Duodenal mucosa (tissue), 2 donors: ENCODE measurements at regions not wholly inside any gene's neighbourhood (a gene's known extent, or its start where the extent isn't known, plus 50 kb on each side); places are given as distances from the start of the nearest gene placed in this dataset.

Source experiments
- H3K27ac ChIP-seq: one replicate; pipeline ENCODE4 v1.7.0; 2013; ENCODE audit warnings: low read depth, low read length
- H3K27me3 ChIP-seq, 2 donors: one replicate each; pipeline ENCODE4 v1.7.0; 2013; ENCODE audit warnings: low read length in 2 of 2, control low read depth in 1 of 2; ENCODE audit not compliant: insufficient read depth in 2 of 2, control insufficient read depth in 1 of 2
- H3K36me3 ChIP-seq, 2 donors: one replicate each; pipeline ENCODE4 v1.7.0; 2013; ENCODE audit warnings: low read length in 2 of 2, control low read depth in 1 of 2; ENCODE audit not compliant: insufficient read depth in 2 of 2, control insufficient read depth in 1 of 2
- H3K4me1 ChIP-seq, 2 donors: one replicate each; pipeline ENCODE4 v1.7.0; 2013; ENCODE audit warnings: low read length in 2 of 2, control low read depth in 1 of 2; ENCODE audit not compliant: insufficient read depth in 2 of 2, control insufficient read depth in 1 of 2
- H3K4me3 ChIP-seq, 2 donors: one replicate each; pipeline ENCODE4 v1.7.0; 2013; ENCODE audit warnings: low read length in 2 of 2, low read depth in 1 of 2
- H3K9ac ChIP-seq, 2 donors: one replicate each; pipeline ENCODE4 v1.7.0; 2013; ENCODE audit warnings: low read length in 2 of 2, low read depth in 1 of 2
- H3K9me3 ChIP-seq, 2 donors: one replicate each; pipeline ENCODE4 v1.7.0; 2013; ENCODE audit warnings: low read length in 2 of 2, control low read depth in 1 of 2; ENCODE audit not compliant: control insufficient read depth in 1 of 2

- Histone ChIP-seq H3K9me3 (no peaks in the 10 kb centered on the region), H3K9ac (no peak overlapping the region), H3K36me3 (no peaks in the 10 kb centered on the region), H3K27ac (no peak overlapping the region), H3K4me1 (no peaks in the 10 kb centered on the region), H3K4me3 (no peak overlapping the region), H3K27me3 (no peaks in the 10 kb centered on the region)
Observed at GRCh38 chr4:54384563-54384962, 155.5 kb downstream of the PDGFRA start.

GRCh38 chr4:54386042-54386669 lies 157.1 kb downstream of the PDGFRA start:
- no peak overlapping the region for H3K9ac ChIP-seq

GRCh38 chr4:54386693-54387092 lies 157.6 kb downstream of the PDGFRA start:
- no peaks in the 10 kb centered on the region for H3K27me3 ChIP-seq
- no peak overlapping the region for H3K27ac ChIP-seq
- no peak overlapping the region for H3K9ac ChIP-seq
- no peak overlapping the region for H3K4me3 ChIP-seq
- no peaks in the 10 kb centered on the region for H3K9me3 ChIP-seq
- H3K36me3 ChIP-seq, result no peaks in the 10 kb centered on the region
- H3K4me1 ChIP-seq, result no peaks in the 10 kb centered on the region

More at GRCh38 chr4:54386042-54386669, 157.1 kb downstream of the PDGFRA start:
- H3K27me3 ChIP-seq, result no peaks in the 10 kb centered on the region
- no peak overlapping the region for H3K4me3 ChIP-seq
- H3K36me3 ChIP-seq, result no peaks in the 10 kb centered on the region
- no peak overlapping the region for H3K27ac ChIP-seq
- H3K4me1 ChIP-seq, result no peaks in the 10 kb centered on the region
- no peaks in the 10 kb centered on the region for H3K9me3 ChIP-seq

GRCh38 chr4:54390670-54391069 lies 161.6 kb downstream of the PDGFRA start:
- Histone ChIP-seq H3K36me3 (no peaks in the 10 kb centered on the region), H3K27ac (no peak overlapping the region), H3K4me3 (no peak overlapping the region), H3K9ac (no peak overlapping the region), H3K9me3 (no peaks in the 10 kb centered on the region), H3K4me1 (no peaks in the 10 kb centered on the region), H3K27me3 (no peaks in the 10 kb centered on the region)

- Histone ChIP-seq H3K4me3 (no peak overlapping the region), H3K27ac (no peak overlapping the region), H3K36me3 (no peaks in the 10 kb centered on the region), H3K9me3 (no peaks in the 10 kb centered on the region), H3K9ac (no peak overlapping the region), H3K27me3 (no peaks in the 10 kb centered on the region), H3K4me1 (no peaks in the 10 kb centered on the region)
Observed at GRCh38 chr4:54391104-54391503, 162.0 kb downstream of the PDGFRA start.

GRCh38 chr4:54392479-54392878 lies 163.4 kb downstream of the PDGFRA start:
- no peaks in the 10 kb centered on the region for H3K27me3 ChIP-seq
- no peaks in the 10 kb centered on the region for H3K36me3 ChIP-seq
- no peak overlapping the region for H3K4me3 ChIP-seq
- H3K9me3 ChIP-seq, result no peaks in the 10 kb centered on the region
- H3K27ac ChIP-seq, result no peak overlapping the region
- no peaks in the 10 kb centered on the region for H3K4me1 ChIP-seq
- H3K9ac ChIP-seq, result no peak overlapping the region

- Histone ChIP-seq H3K9me3 (no peaks in the 10 kb centered on the region), H3K36me3 (no peaks in the 10 kb centered on the region), H3K4me1 (no peaks in the 10 kb centered on the region), H3K27me3 (no peaks in the 10 kb centered on the region), H3K4me3 (no peak overlapping the region), H3K27ac (no peak overlapping the region), H3K9ac (no peak overlapping the region)
Observed at GRCh38 chr4:54393243-54393642, 164.2 kb downstream of the PDGFRA start.

GRCh38 chr4:54395013-54395527 lies 166.0 kb downstream of the PDGFRA start:
- Histone ChIP-seq H3K27me3 (no peaks in the 10 kb centered on the region), H3K36me3 (no peaks in the 10 kb centered on the region), H3K9me3 (no peaks in the 10 kb centered on the region), H3K4me3 (no peak overlapping the region), H3K4me1 (no peaks in the 10 kb centered on the region), H3K9ac (no peak overlapping the region), H3K27ac (no peak overlapping the region)

- Histone ChIP-seq H3K27me3 (no peaks in the 10 kb centered on the region), H3K4me1 (no peaks in the 10 kb centered on the region), H3K36me3 (no peaks in the 10 kb centered on the region), H3K27ac (no peak overlapping the region), H3K9ac (no peak overlapping the region), H3K9me3 (no peaks in the 10 kb centered on the region), H3K4me3 (no peak overlapping the region)
Observed at GRCh38 chr4:54400188-54400587, 171.1 kb downstream of the PDGFRA start.

GRCh38 chr4:54400802-54401201 lies 171.7 kb downstream of the PDGFRA start:
- no peaks in the 10 kb centered on the region for H3K27me3 ChIP-seq
- H3K4me1 ChIP-seq, result no peaks in the 10 kb centered on the region
- no peak overlapping the region for H3K4me3 ChIP-seq
- no peaks in the 10 kb centered on the region for H3K36me3 ChIP-seq
- H3K9me3 ChIP-seq, result no peaks in the 10 kb centered on the region
- H3K9ac ChIP-seq, result no peak overlapping the region
- H3K27ac ChIP-seq, result no peak overlapping the region
